HUDEP-2 (cell line): ENCODE measurements at regions not wholly inside any gene's neighbourhood (a gene's known extent, or its start where the extent isn't known, plus 50 kb on each side); places are given as distances from the start of the nearest gene placed in this dataset.
"Not testable (repeated sequence)": the region's sequence is repeated elsewhere in the genome, so short reads cannot be mapped to it uniquely, and the experiment has no call there.

Experiments used
- DNase-seq, 76 experiments: peaks; one replicate each; lab custom pipeline; 2025; ENCODE audit not compliant: unreplicated experiment in 76 of 76; lab: John Stamatoyannopoulos, UW

GRCh38 chr2:89795530-89795929 is 1104.1 kb downstream of the RPIA start:
- DNase-seq: not testable (repeated sequence)

GRCh38 chr2:89797320-89798038 is 1106.0 kb downstream of the RPIA start:
- no peak for DNase-seq

- DNase-seq: not testable (repeated sequence)
These were observed 1109.7 kb downstream of the RPIA start for GRCh38 chr2:89801207-89801606.

- not testable (repeated sequence) for DNase-seq
These were observed 1114.9 kb downstream of the RPIA start for GRCh38 chr2:89806363-89806762.

- DNase-seq: no peak
These were observed 1119.8 kb downstream of the RPIA start for GRCh38 chr2:89811295-89811694.

- DNase-seq: not testable (repeated sequence)
These were observed 1120.4 kb downstream of the RPIA start for GRCh38 chr2:89811910-89812309.

- DNase-seq: not testable (repeated sequence)
These were observed 1122.9 kb downstream of the RPIA start for GRCh38 chr2:89814359-89814758.

- no peak for DNase-seq
These were observed 1127.4 kb downstream of the RPIA start for GRCh38 chr2:89818873-89819272.

- no peak for DNase-seq
These were observed 1128.3 kb downstream of the RPIA start for GRCh38 chr2:89819809-89820208.

GRCh38 chr2:89820248-89820647 is 1128.8 kb downstream of the RPIA start:
- DNase-seq: no peak

- no peak for DNase-seq
These were observed 1130.0 kb downstream of the RPIA start for GRCh38 chr2:89821455-89821945.

- not testable (repeated sequence) for DNase-seq
These were observed 1130.9 kb downstream of the RPIA start for GRCh38 chr2:89822342-89822741.

- no peak for DNase-seq
These were observed 1132.1 kb downstream of the RPIA start for GRCh38 chr2:89823556-89823955.

- no peak for DNase-seq
These were observed 1133.6 kb downstream of the RPIA start for GRCh38 chr2:89825034-89825433.

GRCh38 chr2:89826741-89827140 is 1135.3 kb downstream of the RPIA start:
- not testable (repeated sequence) for DNase-seq

- DNase-seq: not testable (repeated sequence)
These were observed 1136.4 kb downstream of the RPIA start for GRCh38 chr2:89827829-89828228.

GRCh38 chr2:89828416-89828815 is 1136.9 kb downstream of the RPIA start:
- not testable (repeated sequence) for DNase-seq

GRCh38 chr2:89828961-89829631 is 1137.6 kb downstream of the RPIA start:
- not testable (repeated sequence) for DNase-seq

GRCh38 chr2:89829828-89830227 is 1138.4 kb downstream of the RPIA start:
- no peak for DNase-seq

- not testable (repeated sequence) for DNase-seq
These were observed 1139.1 kb downstream of the RPIA start for GRCh38 chr2:89830341-89831218.
